Occipital lobe (tissue), 1 donor: ENCODE measurements at regions not wholly inside any gene's neighbourhood (a gene's known extent, or its start where the extent isn't known, plus 50 kb on each side); places are given as distances from the start of the nearest gene placed in this dataset.
"Not testable (repeated sequence)": the region's sequence is repeated elsewhere in the genome, so short reads cannot be mapped to it uniquely, and the experiment has no call there.

Experiments used
- DNase-seq: peaks from one replicate; lab custom pipeline; 2025; lab: John Stamatoyannopoulos, UW

DNA sequence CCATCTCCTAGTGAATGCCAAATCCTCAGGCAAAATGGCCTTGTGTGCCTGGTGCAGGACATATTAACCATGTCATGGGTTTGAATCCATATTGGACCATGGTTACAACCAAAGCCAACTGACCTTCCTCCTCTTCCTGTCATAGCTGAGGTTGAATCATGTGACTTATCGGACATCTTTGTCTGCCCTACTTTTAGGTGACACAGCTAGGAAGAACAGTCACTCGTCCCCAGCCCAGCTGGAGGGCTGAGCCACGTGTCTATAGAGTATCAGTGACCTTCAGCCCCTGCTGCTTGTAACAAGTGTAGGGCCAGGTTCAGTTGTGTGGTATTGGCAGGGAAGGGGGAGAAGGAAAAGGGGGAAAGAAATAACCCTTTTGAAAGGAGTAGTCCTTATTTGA is 225.2 kb downstream of the KTN1 start:
- no peak for DNase-seq

DNA sequence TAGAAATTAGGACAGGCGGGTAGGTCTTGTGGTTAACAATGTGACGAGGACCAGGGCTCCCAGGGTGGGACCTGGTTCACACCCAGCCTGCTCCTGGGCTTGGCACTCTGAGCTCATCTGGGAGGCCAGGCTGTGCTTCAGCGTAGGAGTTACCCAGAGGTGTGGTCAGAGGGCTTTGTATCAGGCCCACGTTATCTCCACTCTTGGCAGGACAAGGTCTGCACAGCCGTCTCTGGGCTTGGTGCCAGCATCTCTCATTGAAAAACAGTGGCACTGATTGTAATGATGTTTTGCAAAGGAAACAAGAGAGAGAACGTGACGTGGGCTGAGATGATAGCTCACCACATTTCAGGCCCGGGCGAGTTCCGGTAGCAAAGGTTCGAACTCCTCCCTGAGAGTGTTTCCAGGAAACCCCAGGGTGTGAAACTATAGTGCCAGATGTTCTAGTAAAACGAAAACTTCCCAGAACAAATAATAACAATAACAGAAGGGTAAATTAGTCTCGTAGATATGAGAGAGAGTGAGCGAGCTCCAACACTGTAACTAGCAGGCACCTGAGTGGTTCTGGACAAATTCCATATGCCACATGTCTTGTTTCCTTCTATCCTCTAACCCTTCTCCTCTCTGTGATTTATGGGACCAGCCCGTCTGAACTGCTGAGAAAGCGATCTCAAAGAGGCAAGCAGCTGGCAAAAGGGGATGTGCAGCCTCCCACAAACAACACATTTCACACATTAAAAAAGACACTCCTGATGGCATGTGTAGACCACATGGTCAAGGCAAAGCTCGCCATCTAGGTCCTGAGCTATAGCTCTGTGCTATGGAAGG is 227.3 kb downstream of the KTN1 start:
- no peak for DNase-seq

DNA sequence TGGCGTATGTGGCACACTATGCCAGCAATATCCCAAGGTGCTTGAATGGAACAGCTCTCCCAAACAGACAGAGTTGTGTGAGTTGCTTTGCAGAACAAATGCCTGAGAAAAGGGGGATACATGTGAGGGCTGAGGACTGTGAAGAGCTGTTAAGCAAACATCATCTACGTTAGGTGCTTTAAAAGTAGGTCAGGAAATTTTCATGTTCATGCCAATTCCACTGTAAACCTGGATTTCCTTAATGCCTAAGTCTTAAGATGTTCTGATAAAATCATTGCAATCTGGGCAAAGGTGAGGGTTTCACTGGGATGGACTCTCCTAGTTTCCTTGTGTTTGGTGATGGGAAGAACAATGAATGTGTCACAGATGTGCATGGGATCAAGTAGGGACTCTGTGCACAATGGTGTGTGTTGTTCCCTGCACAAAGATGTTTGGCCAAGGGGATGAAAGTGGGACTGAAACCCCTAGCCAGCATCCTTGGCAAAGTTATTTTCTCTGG is 227.9 kb downstream of the KTN1 start:
- no peak for DNase-seq

DNA sequence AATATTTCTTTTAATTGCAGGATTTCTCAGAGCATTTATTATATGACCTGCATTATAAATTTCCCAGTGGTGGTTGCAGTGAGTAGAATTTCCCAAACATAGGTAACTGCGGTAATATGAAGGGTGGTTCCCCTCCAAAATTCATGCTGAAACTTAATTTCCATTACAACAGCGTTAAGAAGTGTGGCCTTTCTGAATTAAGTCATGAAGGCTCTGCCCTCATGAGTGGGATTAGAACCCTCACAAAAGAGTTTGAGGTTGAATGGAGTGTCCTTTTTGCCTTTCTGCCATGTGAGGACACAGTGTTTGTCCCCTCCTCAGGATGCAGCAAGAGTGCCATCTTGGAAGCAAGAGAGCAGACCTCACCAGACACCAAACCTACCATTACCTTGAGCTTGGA is 233.6 kb downstream of the KTN1 start:
- no peak for DNase-seq

DNA sequence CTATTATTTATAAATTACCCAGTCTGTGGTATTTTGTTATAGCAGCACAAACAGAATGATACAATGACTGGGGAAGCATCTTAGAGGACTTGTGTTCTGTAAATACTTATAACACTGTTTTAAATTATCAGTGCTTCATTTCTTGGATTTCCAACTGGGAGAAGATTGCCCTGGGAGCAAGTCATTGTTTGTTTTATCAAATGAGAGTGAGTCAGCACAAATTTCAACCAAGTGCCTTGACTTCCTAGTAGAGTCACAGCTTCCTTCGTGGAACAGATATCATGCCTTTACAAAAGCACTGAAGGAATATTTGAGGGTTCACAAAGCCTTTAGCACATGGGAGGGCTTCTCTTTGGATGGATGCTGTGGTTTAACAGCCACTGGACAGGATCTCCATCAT is 234.1 kb downstream of the KTN1 start:
- no peak for DNase-seq

DNA sequence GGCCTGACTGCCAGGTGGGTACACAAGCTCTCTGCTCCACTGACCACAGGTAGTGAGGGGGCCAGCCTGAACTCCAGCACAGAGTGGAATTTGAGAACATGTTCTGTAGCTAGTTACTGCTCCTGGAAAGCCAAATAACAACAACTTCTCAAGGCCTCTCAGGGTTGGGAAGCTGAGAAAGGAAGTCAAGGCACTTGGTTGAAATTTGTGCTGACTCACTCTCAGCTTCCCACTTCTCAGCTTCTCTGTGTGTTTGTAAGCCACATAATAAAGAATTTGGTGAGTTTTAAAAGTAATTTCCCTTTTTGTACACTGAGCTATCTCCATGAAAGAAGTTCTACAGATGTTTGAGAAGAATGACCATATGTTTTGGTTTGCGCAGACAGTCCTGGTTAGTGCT is 234.9 kb downstream of the KTN1 start:
- no peak for DNase-seq

DNA sequence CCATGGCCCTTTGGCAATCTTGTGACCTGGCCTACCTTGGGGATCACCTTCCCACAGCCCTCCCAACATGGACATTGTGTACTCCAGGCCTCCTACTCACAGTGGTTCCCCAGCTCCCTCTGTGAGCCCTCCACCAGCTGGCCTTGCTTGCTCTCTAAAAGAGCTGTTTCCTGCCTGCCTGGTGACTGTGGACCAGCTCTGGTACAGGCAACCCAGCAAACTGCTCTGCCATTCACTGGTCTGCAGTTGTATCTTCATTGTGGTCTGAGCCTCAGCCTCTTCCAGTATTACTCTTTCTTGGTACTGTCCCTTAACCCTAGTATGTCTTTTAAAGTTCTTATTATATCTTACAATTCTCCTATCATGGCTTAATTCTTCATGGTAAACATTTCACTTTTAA is 236.2 kb downstream of the KTN1 start:
- DNase-seq: no peak

DNA sequence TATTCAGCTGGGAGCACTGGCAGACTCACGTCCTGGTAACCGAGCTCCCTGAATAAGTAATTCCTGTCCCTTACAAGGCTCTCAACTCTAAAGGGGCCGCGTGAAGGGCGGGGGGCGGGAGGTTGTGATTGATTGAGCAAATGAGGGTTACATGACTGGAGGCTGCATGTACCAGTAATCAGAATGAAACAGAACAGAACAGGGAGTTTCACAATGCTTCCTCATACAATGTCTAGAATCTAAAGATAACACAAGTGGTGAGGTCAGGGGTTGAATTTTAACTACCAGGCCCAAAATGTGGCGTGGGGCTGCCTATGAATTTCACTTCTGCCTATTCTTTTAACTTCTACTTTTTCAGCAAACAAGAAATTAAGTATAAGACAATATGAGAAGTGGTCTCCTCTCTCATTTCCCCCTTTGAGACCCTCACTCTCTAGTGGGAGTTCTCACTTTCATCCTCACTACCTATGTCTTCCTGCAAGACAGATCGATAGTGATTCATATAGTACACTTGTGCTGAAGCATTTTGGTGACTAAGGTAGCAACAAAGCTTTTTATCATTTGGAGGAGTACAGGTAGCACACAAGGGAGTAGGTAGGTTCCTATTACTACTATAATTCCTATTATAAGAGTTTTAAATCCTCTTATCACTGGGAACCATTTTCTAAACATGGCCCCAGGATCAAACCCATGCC is 239.8 kb downstream of the KTN1 start:
- DNase-seq: no peak

DNA sequence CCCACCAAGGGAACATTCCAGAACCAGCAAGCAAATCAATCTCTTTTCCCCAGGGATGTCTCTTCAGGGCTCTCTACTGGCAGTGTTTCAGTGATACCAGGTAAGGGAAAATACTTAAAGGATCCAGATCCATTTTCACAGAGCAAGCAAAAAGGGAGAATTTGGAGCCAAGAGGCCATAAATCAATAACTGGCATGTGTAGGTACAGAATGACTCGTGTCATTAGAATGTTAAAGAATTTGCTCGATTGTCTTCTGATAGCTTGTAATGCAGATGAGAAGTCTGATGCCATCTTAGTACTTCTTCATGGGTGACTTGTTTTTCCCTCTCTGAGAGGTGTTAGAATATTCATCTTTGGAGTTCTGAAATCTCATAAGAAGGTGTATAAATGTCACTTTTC is 242.9 kb downstream of the KTN1 start:
- no peak for DNase-seq

DNA sequence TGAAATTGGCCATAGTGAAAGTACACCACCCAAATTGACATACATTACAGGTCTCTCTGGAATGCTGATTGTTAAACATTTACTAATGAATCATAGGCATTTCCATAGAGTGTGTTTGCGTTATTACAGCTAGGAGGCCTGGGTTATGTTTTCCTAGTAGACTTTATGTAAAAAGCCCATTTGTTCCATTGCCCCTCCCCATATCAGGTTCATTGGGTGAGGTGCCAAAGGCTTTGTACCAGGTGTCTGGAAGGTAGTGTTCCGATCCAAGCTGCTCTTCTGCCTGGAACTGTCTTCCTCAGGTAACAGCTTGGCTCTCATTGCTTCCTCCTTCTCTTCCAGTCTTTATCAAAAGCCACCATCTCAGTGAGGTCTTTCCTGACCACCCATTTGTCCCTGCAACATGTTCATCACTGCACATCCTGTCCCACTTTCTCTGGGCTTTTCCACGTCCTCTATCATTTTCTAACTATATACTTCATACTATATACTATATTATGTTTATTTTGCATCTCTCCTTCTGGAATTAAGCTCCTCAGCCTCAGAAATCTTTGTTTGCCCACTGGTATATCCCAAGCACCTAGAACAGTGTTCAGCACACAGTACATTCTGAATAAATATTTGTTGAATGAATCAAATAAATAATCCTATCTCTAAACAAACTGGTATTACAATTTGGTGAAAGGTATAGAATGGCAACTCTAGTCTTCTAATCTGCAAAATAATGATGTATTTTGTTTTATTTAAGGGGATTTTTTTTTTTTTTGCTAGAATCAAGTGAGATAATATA is 252.3 kb downstream of the KTN1 start:
- DNase-seq: no peak

DNA sequence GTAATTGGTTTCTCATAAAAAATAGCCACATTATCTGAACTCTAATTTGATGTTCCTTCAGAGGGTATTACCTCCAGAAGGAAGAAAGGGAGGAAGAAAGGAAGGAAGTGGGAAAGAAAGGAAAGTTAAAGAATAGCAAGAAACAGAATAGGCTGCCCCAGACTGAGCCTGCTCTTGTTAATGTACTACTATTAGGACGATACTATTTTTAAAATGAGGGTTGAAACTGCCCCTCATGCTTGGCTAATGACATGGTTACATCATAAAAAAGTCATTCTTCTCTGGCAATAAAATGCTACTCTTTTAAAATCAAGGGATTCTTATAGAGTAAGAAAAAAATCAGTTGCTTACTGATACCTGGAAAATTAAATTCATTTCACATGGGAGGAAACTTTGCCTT is 253.0 kb downstream of the KTN1 start:
- no peak for DNase-seq

DNA sequence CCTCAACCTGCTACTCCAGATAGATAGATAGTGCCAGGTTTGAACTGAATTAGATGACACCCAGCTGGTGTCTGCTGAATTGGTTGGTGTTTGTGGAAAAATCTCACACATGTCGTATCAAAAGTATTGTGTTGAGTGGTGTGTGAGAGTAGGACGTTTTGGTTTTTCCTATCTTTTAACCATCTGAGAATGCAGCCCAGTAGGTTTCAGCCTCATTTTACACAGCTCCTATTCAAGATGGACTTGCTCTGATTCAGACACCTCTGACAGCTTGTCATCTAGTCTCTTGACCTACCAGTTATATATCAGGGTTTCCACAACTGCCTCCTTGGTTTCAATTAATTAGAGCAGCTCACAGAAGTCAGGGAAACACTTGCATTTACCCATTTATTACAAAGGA is 254.4 kb downstream of the KTN1 start:
- no peak for DNase-seq

DNA sequence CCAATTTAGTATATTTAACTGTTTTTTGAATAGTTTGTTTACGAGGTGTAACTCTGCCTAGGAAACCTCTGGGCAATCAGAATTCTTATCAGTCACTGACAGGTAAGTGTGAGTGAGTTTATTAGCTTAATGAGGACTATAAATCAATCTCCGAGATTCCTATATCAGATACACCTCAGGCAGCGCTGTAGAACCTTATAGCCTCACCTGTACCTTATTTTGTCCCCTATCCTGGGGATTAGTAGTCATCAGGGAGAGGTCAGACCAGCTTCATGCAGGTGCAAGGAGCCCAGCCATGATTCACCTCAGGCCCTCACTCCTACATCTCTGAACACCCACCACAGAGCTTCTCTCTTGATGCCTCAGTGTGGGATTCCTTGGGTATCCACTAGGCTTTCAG is 256.0 kb downstream of the KTN1 start:
- DNase-seq: no peak

DNA sequence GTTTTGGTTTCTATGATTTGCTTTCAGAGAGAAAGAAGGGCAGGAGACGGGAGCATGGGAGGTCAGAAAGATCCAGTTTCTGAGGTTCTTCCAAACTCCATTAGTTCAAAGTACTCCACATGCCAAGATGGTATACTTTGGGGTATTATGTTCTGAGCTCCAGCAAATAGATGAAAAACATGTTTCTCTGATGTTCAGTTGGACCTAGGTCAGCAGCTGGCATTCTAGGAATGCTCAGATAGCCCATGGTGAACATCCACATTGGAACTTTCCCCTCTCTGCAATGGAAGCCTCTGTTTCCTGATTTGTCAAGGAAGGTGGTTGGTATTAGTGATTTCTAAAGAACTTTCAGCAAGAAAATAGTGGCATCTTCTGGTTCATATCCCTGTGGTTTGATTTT is 257.5 kb downstream of the KTN1 start:
- DNase-seq: no peak

DNA sequence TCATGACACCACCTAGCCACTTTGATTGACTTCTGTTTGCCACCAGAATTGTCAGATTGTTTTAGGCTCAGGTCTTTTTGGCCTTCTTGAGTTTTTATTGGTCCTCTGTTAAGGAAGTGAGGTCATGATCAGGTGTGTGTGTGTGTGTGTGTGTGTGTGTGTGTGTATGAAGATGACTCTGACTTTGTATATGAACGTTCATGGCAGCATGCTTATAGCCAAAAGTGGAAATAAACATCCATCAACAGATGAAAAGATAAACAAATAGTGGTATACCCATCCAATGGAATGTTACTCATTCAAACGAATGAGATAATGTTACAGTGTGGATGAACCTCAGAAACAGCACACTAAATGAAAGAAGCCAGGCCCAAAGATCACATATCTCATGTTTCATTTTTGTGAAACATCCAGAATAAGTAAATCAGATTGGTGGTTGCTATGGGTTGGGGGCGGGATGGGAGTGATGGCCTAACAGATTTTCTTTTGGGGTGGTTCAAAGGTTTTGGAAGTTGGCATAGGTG is 258.6 kb downstream of the KTN1 start:
- no peak for DNase-seq

DNA sequence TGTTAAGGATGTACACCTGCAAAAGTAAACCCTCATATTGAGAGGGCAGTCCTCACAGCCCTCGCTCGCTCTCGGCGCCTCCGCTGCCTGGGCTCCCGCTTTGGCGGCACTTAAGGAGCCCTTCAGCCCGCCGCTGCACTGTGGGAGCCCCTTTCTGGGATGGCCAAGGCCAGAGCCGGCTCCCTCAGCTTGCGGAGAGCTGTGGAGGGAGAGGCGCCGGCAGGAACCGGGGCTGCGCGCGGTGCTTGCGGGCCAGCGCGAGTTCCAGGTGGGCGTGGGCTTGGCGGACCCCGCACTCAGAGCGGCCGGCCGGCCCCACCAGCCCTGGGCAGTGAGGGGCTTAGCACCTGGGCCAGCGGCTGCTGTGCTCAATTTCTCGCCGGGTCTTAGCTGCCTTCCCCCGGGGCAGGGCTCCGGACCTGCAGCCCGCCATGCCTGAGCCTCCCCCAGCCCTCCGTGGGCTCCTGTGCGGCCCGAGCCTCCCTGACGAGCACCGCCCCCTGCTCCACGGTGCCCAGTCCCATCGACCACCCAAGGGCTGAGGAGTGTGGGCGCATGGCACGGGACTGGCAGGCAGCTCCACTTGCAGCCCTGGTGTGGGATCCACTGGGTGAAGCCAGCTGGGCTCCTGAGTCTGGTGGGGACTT is 259.4 kb downstream of the KTN1 start:
- DNase-seq: not testable (repeated sequence)

DNA sequence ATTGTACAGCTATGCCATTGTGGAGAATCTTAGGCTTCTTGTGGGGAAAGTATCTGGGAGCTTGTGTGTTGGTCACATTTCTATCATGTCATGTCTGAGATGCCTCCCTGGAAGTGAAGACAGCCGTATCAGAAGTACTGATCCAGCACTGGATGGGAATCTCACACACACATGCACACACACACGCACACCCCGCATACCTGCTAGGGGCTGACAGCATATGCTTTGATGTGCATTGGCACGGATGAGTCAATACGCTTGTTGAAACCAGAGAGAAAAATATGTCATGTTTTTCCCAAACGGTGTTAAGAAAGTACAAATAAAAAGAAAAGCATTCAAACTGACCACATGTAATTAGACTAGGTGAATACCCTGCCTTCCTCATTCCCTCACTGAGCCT is 260.8 kb downstream of the KTN1 start:
- DNase-seq: no peak

DNA sequence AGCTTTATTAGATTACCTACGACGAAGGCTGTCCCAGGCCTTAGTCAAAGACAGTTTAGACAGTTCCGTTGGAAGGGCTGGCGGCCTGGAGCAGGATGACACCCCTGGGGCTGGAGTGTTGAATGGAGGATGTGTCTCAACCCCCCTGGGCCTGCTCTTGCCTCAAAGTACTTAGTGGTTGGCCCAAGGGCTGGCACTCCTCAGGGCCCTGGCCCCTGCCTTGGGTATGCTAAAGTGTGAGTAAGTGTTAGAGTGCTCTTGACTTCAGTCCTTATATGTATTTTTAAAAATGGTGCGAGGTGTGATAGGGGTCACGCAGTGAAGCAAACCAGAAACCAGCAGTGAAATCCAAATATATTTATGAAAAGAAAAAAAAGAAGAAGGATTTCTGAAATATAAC is 261.6 kb downstream of the KTN1 start:
- DNase-seq: no peak

DNA sequence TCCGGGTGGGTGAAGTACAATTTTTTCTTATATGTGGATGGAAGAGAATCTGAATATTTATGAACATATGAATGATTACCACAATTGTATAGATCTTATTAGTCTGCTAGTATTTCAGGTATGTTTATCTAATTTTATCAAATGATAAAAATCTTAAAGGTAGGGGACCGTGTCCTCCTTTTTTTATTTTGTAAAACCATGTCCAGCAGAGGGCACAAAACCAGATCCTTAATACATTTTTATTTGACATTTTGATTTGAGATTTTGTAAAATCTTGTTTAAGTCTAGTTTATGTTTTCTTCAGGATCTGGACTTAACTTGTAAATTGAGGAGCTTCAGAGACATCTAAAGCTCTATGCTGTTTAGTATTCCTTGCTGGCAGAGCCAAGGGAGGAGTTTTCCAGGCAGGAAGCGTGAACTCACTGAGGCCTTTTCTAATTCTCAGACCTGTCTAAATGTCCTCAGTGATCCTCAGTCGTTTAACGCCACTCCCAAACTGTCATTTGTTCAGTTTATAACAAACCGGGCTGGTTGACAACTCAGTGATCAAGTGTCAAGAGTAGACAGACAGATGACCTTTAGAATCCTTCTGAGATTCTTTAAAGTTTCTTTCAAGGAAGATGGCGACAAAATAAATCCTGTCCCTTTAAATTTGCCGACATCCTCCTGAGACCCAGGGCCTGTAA is 263.9 kb downstream of the KTN1 start:
- DNase-seq: no peak

DNA sequence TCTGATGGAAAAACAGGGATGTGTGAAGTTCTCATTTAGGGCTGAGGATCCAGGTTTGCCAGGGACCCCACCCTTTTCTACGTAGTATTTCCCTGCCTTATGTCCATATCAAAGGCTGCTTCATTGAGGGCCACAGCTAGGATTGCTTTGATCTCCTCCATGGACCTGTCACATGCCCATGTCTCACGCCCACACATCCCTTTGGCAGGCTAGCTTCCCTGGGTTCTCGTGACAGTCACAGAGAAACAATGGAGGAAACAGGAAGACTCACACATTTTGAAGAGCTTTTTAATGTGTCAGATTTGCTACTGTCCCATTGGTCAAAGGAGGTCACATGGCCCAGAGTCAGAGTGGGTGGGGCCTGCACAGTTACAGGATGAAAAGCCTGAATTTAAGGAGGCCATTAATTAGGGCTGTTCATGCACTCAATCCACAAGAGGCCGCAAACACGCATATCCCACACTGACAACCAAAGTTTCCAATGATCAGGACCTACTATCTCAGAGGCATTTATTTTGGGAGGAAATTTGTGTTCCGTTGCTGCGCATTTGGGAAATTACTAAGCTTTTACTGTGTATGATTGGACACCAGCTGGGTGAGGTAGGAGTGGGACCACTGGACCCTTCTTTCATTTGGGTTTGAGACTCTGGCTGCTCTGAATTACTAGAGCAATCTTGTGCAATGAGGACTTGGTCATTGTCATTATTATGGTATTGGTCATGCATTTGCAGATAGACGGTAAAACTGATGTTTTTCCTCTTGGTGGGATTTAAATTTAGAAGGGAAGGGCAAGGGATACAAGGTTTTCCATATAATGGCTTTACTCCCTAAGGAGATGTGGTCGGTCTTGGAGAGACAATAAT is 266.2 kb downstream of the KTN1 start:
- no peak for DNase-seq
